AG04450 (cell line): ENCODE measurements at regions not wholly inside any gene's neighbourhood (a gene's known extent, or its start where the extent isn't known, plus 50 kb on each side); places are given as distances from the start of the nearest gene placed in this dataset.

Experiments used
- CTCF ChIA-PET: fragments of 300-600, 350-600 bp; formaldehyde crosslinking; extraction: SDS; loops from one replicate; lab custom pipeline; 2022; ENCODE audit warnings: antibody characterized with exemption, inconsistent platforms; lab: Charles Lee
- POLR2A ChIA-PET: fragments of 350-600 bp; formaldehyde crosslinking; extraction: SDS; loops from one replicate; lab custom pipeline; 2021; ENCODE audit warnings: antibody characterized with exemption, inconsistent platforms; lab: Yijun Ruan, JAX
- DNase-seq: peaks from one replicate; pipeline ENCODE4 v3.0.0-alpha.2; 2011; ENCODE audit warnings: low read depth, low spot score
- H3K27ac ChIP-seq: one replicate; pipeline ENCODE4 v1.5.1; 2012; ENCODE audit warnings: low read depth, low read length, control low read depth
- H3K27me3 ChIP-seq: one replicate; pipeline ENCODE4 v1.6.0; 2012; ENCODE audit warnings: low read length; ENCODE audit not compliant: control insufficient read depth, insufficient read depth
- H3K4me3 ChIP-seq: 2 replicates; pipeline ENCODE4 v1.5.1; 2011; ENCODE audit warnings: mild to moderate bottlenecking, low read depth, low read length, control low read depth
- H3K9me3 ChIP-seq: 2 replicates; pipeline ENCODE4 v1.5.1; 2012; ENCODE audit warnings: low read length; ENCODE audit not compliant: control insufficient read depth, insufficient read depth
- CTCF ChIP-seq: IDR thresholded peaks from 2 replicates; pipeline ENCODE4 v1.5.1; 2011; ENCODE audit warnings: low read depth, low read length, control low read depth, inconsistent platforms

- TF ChIP-seq CTCF: no peak
- no peak for DNase-seq
- CTCF ChIA-PET: interaction anchor here (0.5 to 5.8 kb wide), 2 partner anchors 14 to 23 kb away, joined by 3 to 21 read pairs; no protein-coding TSS in a partner anchor
- POLR2A ChIA-PET: no interaction called here
- H3K27ac ChIP-seq: no peak overlapping the region
- H3K27me3 ChIP-seq: no peaks in the 10 kb centered on the region
- no peaks in the 10 kb centered on the region for H3K9me3 ChIP-seq
- no peak overlapping the region for H3K4me3 ChIP-seq
These were observed 49.9 kb downstream of the SYNE3 start for GRCh38 chr14:95466506-95466905.

GRCh38 chr14:95465936-95466335 lies 50.5 kb downstream of the SYNE3 start:
- no peaks in the 10 kb centered on the region for H3K9me3 ChIP-seq
- no peak for TF ChIP-seq CTCF
- no peak overlapping the region for H3K27ac ChIP-seq
- ChIA-PET POLR2A (no interaction called here), CTCF (interaction anchor here (2.8 to 5.8 kb wide), 2 partner anchors 13 to 23 kb away, joined by 10 to 21 read pairs; no protein-coding TSS in a partner anchor)
- H3K4me3 ChIP-seq: no peak overlapping the region
- no peaks in the 10 kb centered on the region for H3K27me3 ChIP-seq
- DNase-seq: no peak

DNA sequence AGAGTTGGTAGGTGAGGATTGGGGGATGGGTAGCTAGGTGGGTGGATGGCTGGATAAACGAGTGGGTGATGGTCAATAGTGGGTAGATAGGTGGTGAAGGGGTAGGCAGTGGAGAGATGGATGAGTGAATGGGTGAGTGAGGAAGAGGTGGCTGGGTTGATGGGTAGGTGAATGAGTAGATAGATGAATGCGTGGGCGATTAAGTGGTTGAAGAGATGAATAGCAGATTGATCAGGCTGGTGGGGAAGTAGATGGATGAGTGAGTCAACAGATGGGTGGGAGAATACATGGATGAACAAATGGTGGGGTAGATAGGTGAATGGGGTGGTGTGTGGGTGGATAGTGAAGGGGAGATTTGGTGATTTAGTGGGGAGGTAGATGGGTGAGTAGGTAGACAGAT lies 51.1 kb downstream of the SYNE3 start:
- ChIA-PET CTCF (interaction anchor here (1.3 to 5.8 kb wide), 3 partner anchors 13 to 62 kb away, joined by 3 to 21 read pairs (median 10); no protein-coding TSS in a partner anchor), POLR2A (no interaction called here)
- no peak overlapping the region for H3K4me3 ChIP-seq
- no peak for DNase-seq
- TF ChIP-seq CTCF: no peak
- H3K9me3 ChIP-seq: no peaks in the 10 kb centered on the region
- no peak overlapping the region for H3K27ac ChIP-seq
- H3K27me3 ChIP-seq: no peaks in the 10 kb centered on the region

GRCh38 chr14:95464514-95464913 lies 51.9 kb downstream of the SYNE3 start:
- Histone ChIP-seq H3K27me3 (no peaks in the 10 kb centered on the region), H3K4me3 (no peak overlapping the region), H3K27ac (no peak overlapping the region), H3K9me3 (no peaks in the 10 kb centered on the region)
- no peak for TF ChIP-seq CTCF
- POLR2A ChIA-PET: no interaction called here
- no peak for DNase-seq
- CTCF ChIA-PET: interaction anchor here (1.3 to 5.8 kb wide), 3 partner anchors 12 to 63 kb away, joined by 3 to 21 read pairs (median 10); no protein-coding TSS in a partner anchor

DNA sequence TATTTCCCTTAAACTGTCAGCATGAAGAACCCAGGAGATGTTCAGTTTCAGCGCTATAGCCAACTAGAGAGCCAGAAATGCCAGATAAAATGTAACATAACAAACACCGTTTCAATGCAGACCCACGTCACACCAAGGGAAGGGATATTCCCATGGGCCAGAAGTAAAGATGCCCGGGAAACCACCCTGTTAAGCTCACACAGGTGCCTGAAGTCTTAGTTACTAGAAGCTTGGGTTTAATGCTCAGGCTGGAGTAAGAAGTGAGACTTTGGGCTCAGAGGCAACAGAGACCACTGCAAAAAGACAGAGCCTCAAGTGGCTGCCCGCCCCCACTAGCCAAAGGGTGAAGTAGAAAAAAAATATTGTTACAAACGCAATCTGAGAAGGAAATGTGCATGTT lies 52.3 kb downstream of the SYNE3 start:
- ChIA-PET CTCF (interaction anchor here (1.3 to 5.8 kb wide), 3 partner anchors 12 to 63 kb away, joined by 3 to 21 read pairs (median 10); no protein-coding TSS in a partner anchor), POLR2A (no interaction called here)
- DNase-seq: no peak
- Histone ChIP-seq H3K4me3 (no peak overlapping the region), H3K27ac (no peak overlapping the region), H3K9me3 (no peaks in the 10 kb centered on the region), H3K27me3 (no peaks in the 10 kb centered on the region)
- no peak for TF ChIP-seq CTCF
